ENCODE measurements at regions not wholly inside any gene's neighbourhood (a gene's known extent, or its start where the extent isn't known, plus 50 kb on each side); places are given as distances from the start of the nearest gene placed in this dataset.

DNA sequence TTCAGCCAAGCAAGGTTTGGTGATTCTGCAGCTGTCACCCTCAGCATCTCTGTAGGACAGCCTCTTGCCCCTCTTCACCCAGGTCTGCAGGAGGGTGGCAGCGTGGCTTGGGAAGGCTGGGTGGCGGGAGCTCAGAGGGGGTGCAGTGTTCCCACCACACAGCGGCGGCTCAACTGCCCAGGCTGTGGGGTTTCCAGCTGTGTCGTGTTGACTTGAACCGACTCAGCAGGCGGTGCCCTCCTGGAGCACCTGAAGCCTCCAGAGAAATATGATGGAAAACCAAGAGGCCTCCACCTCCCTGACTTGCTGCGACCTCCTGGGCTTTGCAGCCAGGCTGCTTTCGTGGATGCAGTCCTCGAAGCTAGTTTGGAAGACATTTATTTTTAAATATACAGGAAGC is 68.0 kb upstream of the KLF6 start:
- no peak for DNase-seq

DNA sequence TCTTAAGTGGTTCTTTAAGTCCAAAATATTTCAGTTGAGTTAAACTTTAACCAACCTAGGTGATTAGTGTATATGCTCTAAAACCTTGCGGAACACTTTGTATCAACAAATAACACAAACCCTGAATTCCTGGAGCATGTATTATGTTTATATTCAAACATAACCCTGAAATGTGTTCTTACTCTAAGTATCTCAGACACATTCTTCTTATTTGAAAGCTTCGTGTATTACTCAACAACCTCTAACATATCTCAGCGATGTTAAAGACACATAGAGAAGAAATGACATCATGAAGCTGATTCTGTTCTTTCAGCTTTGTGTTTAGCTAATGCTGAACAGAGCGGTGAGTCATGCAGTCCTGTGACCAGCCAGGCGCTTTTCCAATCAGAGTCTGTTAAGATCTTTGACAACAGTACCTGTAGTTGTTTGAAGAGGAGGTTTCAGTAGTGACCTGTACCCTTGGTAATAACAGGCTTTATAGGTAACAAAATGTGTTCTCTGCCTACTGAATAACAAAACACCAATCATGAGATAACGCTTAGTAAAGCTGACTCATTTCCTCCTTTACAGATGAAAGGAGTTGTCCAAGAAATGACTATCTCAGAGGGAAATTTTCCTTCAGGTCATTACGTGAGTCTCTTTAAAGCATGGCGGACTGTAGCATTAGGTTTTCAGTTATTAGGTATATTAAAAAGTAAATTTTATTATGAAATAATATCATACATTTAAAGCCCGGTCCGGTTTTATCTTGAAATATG is 67.3 kb upstream of the KLF6 start:
- DNase-seq = no peak

DNA sequence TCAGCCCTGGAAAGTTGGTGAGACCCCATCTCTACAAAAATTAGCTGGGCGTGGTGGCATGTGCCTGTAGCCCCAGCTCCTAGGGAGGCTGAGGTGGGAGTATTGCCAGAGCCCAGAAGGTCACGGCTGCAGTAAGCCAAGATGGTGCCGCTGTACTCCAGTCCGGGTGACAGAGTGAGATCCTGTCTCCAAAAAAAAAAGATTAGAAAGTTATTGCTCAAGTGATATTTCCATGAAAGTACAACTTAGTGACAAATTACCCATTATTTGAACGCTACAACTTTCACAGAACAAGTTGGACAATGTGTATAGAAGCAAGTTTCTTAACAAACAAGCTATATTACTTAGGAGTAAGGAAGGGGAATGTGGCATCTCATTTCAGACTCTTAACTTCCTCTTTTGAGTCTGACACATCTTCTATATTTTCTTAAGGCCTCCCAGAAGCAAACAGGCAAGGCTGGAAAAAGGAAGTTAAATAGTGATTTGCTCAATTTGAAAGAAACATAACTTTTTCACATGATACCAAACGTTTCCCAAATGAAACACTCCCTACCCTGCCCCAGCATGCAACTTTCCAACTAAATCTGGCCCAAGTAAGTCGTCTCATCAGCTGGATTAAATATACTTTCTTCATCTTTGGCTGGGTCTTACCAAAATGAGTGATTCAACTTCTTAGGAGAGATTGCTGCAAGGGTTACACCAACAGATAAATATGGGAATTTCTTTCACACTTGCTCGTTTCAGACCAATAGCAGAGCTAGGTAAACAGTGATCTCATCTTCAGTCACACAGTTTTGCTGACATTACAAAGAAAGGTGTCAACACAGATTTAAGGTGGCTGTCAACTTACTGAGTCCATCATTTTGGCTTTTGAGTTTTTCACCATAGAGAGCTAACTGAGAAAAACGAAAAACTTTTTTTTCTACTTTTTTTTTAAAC is 66.3 kb upstream of the KLF6 start:
- no peak for DNase-seq

- DNase-seq = no peak
Measured at GRCh38 chr10:3848775-3849635, 64.0 kb upstream of the KLF6 start.

DNA sequence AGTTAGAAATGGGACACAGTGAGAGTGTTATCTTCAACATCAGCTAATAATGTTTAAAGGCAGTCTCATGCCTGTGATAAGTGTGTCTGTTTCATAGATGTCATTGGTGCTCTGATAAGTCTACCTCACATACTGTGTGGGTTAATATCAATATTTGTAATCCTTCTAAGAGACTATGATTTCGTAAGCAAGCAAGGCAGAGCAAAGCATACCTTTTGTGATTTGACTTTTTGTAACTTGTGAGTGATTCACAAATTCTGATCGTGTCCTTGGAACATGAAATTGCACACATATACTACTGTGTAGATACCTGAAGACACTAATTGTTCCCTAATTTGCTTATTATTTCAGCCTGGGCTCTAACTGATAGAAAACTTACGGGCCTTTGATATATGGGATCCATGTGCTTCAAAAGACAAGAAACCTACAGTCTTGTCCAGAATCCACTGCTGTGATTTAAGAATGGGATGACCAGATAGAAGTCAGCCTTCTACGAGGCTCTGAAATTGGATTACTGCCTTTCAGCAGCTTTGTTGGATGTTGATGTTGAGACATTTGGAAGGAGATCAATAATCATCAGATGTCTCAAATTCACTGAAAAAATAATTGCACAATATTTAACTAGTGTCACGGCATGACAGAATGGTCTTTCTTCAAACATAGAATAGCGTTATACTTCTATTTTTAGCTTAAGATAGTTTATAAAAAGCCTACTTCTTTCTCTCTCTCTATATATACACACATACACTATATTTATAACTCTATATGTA is 63.2 kb upstream of the KLF6 start:
- no peak for DNase-seq

DNA sequence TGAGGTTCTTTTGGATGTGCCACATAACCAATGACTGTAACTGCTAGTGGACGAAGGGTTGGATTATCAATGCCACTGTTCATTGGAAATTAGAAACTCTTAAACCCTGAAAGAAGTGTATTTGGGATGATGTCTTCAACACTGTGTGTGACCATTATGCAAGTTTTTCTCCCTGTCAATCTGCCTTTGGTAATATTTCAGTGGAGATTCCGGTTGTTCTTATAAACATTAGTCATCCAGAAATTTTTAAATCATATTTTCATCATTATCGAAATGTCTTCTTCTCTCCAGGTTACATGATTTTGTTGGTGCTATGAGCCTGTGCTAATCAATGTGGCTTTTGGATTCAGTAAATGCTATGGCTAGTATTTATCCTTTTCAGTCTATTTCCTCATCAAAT is 61.7 kb upstream of the KLF6 start:
- no peak for DNase-seq

- DNase-seq = no peak
Measured at GRCh38 chr10:3844491-3845025, 59.5 kb upstream of the KLF6 start.

GRCh38 chr10:3838460-3839437 is 53.7 kb upstream of the KLF6 start:
- DNase-seq = no peak

GRCh38 chr10:3837647-3838459 is 52.8 kb upstream of the KLF6 start:
- no peak for DNase-seq

- DNase-seq = no peak
Measured at GRCh38 chr10:3836222-3836820, 51.3 kb upstream of the KLF6 start.

DNA sequence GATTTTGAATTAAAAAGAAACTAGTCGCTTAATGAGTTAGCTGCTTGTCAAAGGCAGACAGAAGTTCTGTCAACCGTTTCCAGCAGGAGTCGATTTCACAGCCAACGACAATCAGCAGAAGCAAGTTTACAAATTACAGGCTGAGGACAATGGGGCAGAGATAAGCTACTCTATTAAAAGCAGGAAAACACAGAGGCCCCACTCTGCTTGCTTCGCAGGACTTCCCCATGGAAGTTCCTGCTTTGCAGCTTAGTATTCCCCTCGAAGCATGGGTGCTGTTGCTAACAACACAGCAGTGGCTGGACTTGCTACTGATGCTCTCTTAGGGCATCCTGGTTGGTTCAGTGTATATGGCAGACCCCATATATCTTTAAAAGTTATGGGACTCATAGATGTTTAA is 50.8 kb upstream of the KLF6 start:
- DNase-seq = no peak

DNA sequence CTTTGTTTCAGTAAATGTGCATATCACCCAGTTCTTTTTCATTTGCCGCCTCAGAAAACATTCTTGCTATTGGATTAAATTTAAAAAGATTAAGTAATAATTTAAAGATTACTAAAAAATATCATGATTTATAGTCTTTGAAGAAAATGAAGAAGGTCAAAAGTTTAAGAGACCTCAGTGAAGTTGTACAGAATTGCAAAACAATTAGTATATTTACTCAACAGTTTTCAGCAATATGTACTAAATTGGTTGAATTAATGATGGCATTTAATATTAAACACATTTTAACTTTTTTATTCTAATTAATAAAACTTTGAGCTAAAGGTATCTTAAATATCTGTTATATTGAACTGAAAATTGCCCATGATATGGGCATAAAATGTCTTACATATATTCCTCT is 49.9 kb upstream of the KLF6 start:
- no peak for DNase-seq

Measured in activated naive CD4-positive, alpha-beta T cell (primary cell).